ENCODE measurements at regions not wholly inside any gene's neighbourhood (a gene's known extent, or its start where the extent isn't known, plus 50 kb on each side); places are given as distances from the start of the nearest gene placed in this dataset.

DNA sequence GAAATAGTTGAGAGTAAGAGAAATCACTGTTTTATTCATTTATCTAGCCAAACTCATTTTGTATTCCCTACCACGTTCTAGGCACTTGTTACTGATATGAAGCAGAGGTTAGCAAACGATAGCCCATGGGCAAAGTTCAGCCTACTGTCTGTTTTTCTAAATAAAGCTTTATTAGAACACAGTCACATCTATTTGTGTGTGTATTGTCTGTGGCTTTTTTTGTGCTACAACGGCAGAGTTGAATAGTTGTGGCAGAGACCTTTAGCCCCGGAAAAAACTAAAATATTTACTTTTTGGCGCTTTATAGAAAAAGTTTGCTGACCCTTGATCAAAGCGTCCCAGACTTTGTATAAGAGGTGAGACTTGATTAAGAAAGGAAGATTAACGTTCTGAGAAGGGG is 289.1 kb upstream of the CFAP20DC start:
- no peaks in the 10 kb centered on the region for H3K36me3 ChIP-seq (ENCODE audit: low read depth)
- DNase-seq (no peak), ATAC-seq (no peak)
- intact Hi-C loops (cut with DNase I, micrococcal nuclease) = no loop called here
- TF ChIP-seq CTCF (IDR thresholded peaks at IDR 0.05) = no peak
- H3K4me3 ChIP-seq = no peak overlapping the region
- H3K9me3 ChIP-seq = no peaks in the 10 kb centered on the region
- no peaks in the 10 kb centered on the region for H3K4me1 ChIP-seq (ENCODE audit: low read depth)

DNA sequence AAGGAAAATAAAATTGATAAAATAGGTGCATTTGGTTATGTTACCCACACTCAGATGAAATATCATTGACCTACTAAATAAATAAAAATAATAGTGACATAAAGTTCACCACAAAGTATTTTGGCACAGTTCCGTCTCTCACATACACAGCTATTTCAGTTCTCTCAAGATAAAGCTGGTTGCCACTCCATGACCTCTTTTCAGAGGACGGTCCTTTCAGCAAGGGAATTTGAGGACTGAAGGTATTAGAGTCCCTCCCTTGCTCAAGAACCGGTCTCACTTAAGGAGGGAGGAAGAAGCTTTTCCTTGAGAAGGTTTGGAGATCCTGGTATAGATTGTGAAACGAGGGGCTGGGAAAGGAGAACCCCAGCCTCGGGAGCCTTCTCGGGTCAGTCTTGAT is 285.5 kb upstream of the CFAP20DC start:
- no peaks in the 10 kb centered on the region for H3K9me3 ChIP-seq
- no peaks in the 10 kb centered on the region for H3K36me3 ChIP-seq (ENCODE audit: low read depth)
- no peak for TF ChIP-seq CTCF (IDR thresholded peaks at IDR 0.05)
- H3K4me3 ChIP-seq = no peak overlapping the region
- no peak for DNase-seq
- ATAC-seq = no peak
- no peaks in the 10 kb centered on the region for H3K4me1 ChIP-seq (ENCODE audit: low read depth)
- intact Hi-C loops (cut with DNase I, micrococcal nuclease) = no loop called here

DNA sequence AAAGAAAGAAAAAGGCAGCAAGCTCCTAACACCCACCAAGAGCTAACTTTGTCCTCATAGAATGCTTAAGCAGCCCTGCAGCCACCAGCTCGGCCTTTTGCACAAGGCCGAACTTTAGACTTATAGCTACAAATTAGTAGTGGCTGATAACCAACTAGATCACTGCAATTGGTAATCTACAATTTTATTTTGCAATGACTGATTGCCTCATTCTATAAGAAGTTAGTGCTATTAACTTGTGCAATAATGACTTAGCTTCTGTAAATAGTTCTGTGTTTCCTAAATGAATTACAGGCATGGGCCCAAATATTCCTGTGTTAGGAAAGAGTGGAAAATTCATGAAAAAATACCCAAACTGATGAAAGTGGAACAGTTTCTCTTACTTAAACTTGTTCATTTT is 284.8 kb upstream of the CFAP20DC start:
- Histone ChIP-seq H3K36me3 (ENCODE audit: low read depth) (no peaks in the 10 kb centered on the region), H3K9me3 (no peaks in the 10 kb centered on the region), H3K4me1 (ENCODE audit: low read depth) (no peaks in the 10 kb centered on the region), H3K4me3 (no peak overlapping the region)
- no peak for ATAC-seq
- DNase-seq = no peak
- no peak for TF ChIP-seq CTCF (IDR thresholded peaks at IDR 0.05)
- intact Hi-C loops (cut with DNase I, micrococcal nuclease) = no loop called here

DNA sequence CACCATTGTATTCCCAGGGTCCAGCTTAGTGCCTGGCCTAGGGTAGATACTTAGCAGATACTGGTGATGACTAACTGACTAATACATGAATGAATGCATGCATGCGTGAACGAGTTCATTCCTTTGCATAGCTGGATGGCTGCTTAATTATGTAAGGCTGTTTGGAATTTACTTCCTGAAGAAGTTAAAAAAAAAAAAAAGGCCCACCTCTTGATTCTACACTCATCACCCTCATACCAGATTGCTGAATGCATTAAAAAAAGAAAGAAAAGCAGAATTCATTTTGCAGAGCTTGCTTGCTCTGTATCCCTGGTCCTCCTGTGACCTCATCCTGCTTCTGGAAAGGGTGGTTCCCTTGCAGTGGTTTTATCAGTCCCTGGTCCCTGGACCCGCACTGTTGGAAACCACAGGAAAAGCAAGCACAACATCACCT is 277.6 kb upstream of the CFAP20DC start:
- no peaks in the 10 kb centered on the region for H3K36me3 ChIP-seq (ENCODE audit: low read depth)
- no peaks in the 10 kb centered on the region for H3K9me3 ChIP-seq
- no peak for TF ChIP-seq CTCF (IDR thresholded peaks at IDR 0.05)
- intact Hi-C loops (cut with DNase I, micrococcal nuclease) = no loop called here
- ATAC-seq (no peak), DNase-seq (no peak)
- no peaks in the 10 kb centered on the region for H3K4me1 ChIP-seq (ENCODE audit: low read depth)
- H3K4me3 ChIP-seq = no peak overlapping the region

DNA sequence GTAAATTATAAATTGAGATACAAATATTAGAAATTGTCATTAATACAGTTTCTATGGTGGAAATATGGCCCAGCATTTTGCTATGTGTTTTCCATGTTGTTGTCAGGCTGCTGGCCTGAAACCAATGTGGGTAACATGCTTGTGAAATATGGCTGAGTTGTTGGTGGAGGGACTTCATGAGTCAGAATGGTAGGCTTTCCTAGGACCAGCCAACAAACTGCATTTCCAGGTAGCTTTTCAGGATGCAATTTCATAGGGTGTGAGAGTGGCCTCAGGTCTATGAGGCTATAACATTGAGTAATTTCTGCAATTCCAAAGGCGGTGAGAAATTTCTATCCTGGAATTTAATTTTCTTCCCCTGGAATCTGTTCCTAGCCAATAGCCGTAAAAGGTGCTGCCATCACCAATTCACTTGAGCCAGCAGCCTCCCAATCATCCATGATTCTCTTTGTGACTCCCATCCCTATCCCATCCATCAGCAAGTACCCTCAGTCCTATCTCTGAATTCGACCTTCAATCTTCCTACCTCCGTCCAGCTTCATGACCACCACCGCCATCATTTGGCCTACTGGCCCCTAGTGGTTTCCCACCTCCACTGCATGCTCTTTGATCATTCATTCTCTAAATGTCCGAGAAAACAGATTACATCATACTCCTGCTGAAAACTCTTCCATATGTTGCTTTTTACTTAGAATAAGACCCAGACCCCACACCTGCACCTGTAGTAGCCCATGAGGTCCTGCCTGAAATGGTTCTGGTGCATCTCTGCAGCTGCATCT is 276.6 kb upstream of the CFAP20DC start:
- no peaks in the 10 kb centered on the region for H3K36me3 ChIP-seq (ENCODE audit: low read depth)
- no peak for TF ChIP-seq CTCF (IDR thresholded peaks at IDR 0.05)
- intact Hi-C loops (cut with DNase I, micrococcal nuclease) = no loop called here
- DNase-seq (no peak), ATAC-seq (no peak)
- H3K4me3 ChIP-seq = no peak overlapping the region
- no peaks in the 10 kb centered on the region for H3K9me3 ChIP-seq
- no peaks in the 10 kb centered on the region for H3K4me1 ChIP-seq (ENCODE audit: low read depth)

Measured in mucosa of descending colon (tissue), 3 donors.